GM19025 (cell line): ENCODE measurements at regions not wholly inside any gene's neighbourhood (a gene's known extent, or its start where the extent isn't known, plus 50 kb on each side); places are given as distances from the start of the nearest gene placed in this dataset.
"Not testable (repeated sequence)": the region's sequence is repeated elsewhere in the genome, so short reads cannot be mapped to it uniquely, and the experiment has no call there.

Experiments used
- ATAC-seq: cut with Tn5 transposase; IDR thresholded peaks from one replicate; pipeline ENCODE4 v1.9.1; 2021; ENCODE audit warnings: mild to moderate bottlenecking, low read depth, moderate library complexity; ENCODE audit not compliant: unreplicated experiment

DNA sequence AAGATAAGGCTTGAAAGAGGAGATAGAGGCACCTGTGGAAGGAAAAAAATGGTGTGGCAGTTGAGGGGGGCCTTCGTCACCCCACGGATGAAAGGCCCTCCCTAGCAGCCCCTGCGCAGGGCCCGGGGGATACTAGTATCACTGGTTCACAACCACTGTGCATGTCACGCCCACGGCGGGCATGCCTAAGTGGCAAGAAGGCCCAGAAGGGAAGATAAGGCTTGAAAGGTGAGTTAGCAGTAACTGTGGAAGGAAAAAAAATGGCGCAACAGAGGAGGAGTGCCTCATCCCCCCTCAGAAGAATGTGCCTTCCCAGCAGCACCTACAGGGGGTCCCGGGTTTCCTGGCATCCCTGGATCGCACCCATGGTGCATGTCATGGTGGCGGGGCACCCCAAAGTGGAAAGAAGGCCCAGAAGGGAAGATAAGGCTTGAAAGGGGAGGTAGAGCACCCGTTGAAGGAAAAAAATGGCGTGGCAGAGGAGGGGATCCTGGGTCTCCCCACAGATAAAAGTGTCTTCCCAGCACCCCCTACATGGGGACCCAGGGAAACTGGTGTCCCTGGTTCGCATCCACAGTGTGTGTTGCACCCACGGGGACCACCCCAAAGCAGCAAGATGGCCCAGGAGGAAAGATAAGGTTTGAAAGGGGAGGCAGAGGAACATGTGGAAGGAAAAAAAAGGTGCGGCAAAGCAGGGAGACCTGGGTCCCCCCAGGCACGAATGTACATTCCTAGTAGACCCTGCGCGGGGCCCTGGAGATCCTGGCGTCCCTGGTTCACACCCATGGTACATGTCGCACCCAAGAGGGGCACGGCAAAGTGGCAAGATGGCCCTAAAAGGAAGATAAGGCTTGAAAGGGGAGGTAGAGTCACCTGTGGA lies 279.2 kb downstream of the ALG10 start:
- no peak for ATAC-seq

DNA sequence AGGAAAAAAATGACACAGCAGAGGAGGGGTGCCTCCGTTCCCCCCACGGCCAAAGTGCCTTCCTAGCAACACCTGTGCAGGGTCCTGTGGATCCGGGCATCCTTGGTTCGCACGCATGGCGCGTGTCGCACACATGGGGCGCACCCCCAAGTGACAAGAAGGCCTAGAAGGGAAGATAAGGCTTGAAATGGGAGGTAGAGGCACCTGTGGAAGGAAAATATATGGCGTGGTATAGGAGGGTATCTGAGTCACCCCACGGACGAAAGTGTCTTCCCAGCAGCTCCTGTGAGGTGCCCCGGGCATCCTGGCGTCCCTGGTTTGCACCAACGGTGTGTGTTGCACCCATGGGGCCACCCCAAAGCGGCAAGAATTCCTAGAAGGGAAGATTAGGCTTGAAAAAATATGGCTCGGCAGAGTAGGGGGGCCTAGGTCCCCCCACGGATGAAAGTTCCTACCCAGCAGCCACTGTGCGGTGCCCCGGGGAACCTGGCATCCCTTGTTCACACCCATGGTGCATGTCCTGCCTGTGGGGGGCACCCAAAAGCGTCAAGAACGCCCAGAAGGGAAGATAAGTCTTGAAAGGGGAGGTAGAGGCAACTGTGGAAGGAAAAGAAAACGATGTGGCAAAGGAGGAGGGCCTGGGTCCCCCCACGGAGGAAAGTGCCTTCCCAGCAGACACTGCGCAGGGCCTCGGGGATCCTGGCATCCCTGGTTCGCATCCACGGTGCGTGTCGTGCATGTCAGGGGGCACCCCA lies 280.0 kb downstream of the ALG10 start:
- no peak for ATAC-seq

DNA sequence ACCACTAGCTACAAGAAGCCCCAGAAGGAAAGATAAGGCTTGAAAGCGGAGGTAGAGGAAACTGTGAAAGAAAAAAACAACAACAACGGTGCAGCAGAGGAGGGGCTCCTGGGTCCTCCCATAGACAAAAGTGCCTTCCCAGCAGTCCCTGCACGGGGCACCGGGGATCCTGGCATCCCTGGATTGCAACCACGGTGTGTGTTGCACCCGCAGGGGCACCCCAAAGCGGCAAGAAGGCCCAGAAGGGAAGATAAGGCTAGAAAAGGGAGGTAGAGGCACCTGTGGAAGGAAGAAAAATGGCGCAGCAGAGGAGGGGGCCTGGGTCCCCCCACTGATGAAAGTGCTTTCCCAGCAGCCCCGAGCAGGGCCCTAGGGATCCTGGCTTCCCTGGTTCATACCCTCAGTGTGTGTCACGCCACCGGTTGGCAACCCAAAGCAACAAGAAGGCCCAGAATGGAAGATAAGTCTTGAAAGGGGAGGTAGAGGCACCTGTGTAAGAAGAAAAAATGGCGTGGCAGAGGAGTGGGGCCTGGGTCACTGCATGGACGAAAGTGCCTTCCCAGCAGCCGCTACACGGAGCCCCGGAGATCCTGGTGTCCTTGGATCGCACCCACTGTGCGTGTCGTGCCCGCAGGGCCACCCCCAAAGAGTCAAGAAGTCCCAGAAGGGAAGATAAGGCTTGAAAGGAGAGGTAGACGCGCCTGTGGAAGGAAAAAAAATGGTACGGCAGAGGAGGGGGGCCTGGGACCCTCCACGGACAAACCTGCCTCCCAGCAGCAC lies 281.0 kb downstream of the ALG10 start:
- no peak for ATAC-seq

DNA sequence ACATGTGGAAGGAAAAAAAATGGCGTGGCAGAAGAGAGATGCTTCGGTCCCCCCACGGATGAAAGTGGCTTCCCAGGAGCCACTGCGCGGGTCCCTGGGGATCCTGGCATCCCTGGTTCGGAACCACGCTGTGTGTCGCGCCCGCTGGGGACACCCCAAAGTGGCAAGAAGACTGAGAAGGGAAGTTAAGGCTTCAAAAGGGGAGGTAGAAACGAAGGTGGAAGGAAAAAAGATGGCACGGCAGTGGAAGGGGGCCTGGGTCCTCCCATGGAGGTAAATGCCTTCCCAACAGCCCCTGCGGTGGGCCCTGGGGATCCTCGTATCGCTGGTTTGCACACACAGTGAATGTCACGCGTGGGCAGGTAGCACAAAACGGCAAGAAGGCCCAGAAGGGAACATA lies 281.7 kb downstream of the ALG10 start:
- no peak for ATAC-seq

GRCh38 chr12:34304546-34304945 lies 282.2 kb downstream of the ALG10 start:
- ATAC-seq, result no peak

DNA sequence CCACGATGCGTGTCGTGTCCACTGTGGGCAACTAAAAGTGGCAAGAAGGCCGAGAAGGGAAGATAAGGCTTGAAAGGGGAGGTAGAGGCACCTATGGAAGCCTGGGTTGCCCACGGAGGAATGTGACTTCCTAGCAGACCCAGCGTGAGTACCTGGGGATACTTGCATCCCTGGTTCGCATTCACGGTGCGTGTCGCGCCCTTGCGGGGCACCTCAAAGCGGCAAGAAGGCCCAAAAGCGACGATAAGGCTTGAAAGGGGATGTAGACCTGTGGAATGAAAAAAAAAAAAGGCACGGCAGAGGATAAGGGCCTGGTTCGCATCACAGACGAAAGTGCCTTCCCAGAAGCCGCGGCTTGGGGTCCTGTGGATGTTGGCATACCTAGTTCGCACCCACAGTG lies 282.9 kb downstream of the ALG10 start:
- no peak for ATAC-seq

- no peak for ATAC-seq
Observed at GRCh38 chr12:34306133-34306830, 284.0 kb downstream of the ALG10 start.

GRCh38 chr12:34309806-34310804 lies 287.8 kb downstream of the ALG10 start:
- not testable (repeated sequence) for ATAC-seq

DNA sequence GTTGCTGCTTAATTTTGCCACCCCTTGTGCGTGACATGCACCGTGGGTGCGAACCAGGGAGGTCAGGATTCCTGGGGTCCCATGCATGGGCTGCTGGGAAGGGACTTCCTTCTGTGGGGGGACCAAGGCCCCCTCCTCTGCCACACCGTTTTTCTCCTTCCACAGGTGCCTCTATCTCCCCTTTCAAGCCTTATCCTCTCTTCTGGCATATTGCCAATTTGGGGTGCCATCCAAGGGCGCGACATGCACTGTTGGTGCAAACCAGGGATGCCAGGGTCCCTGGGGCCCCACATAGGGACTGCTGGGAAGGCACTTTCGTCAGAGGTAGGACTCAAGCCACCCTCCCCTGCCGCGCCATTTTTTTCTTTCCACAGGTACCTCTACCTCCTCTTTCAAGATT lies 289.0 kb downstream of the ALG10 start:
- no peak for ATAC-seq

DNA sequence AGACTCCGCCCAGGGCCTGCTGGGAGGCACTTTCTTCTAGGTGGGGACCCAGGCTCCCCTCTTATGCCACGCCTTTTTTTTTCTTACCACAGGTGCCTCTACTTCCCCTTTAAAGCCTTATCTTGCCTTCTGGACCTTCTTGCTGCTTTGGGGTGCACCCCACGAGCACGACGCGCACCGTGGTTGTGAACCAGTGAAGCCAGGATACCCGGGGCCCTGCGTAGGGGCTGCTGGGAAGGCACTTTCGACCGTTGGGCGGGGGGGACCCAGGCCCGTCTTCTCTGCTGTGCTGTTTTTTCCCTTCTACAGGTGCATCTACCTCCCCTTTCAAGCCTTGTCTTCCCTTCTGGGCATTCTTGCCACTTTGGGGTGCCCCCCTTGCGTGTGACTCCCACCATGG lies 305.4 kb downstream of the ALG10 start:
- no peak for ATAC-seq

DNA sequence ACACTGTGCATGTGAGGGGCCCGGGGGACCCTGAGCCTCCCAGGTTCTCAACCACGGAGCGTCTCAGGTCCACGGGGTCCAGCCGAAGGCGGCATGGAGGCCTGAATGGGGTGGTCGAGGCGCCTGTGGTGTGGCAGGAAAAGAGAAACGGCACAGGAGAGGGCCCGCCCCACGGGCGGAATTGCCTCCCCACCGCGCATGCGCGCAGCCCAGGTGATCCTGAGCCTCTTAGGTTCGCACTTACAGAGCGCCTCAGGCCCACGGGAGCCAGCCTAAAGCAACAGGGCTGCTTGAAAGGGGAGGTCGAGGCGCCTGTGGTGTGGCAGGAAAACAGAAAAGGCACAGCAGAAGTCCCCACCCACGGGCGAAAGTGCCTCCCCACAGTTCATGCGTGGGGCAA lies 311.0 kb downstream of the ALG10 start:
- ATAC-seq, result no peak

DNA sequence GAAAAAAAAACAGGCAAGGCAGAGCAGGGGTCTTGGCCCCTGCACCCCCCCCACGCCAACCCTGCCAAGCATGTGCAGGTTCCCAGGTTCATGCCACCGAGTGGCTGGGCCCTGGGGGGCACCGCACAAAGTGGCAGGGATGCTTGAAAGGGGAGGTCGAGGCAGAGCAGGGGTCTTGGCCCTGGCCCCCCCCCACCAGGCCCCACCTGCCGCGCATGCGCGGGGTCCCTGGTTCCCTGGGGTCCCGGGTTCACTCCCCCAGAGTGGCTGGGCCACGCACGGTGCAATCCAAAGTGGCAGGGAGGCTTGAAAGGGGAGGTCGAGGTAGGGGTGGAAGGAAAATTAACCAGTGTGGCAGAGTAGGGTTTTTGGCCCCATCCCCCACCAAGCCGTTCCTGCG lies 312.2 kb downstream of the ALG10 start:
- no peak for ATAC-seq

- no peak for ATAC-seq
Observed at GRCh38 chr12:34334953-34335743, 312.9 kb downstream of the ALG10 start.

DNA sequence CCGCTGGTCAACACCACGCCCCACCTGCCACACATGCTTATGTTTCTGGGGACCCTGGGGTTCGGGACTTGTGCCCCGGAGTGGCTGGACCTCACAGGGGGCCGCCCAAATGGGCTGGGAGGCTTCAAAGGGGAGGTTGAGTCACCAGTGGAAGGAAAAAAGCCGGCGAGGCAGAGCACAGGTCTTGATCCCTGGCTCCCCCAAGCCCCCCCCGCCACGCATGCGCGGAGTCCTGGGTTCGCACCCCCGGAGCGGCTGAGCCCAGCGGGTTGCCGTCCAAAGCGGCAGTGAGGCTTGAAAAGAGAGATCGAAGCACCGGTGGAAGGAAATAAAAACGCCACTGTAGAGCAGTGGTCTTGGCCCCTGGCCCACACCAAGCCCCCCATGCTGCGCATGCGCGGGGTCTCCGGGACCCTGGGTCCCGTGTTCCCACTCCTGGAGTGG lies 313.5 kb downstream of the ALG10 start:
- ATAC-seq, result no peak

- ATAC-seq, result no peak
Observed at GRCh38 chr12:34336619-34337465, 314.5 kb downstream of the ALG10 start.

DNA sequence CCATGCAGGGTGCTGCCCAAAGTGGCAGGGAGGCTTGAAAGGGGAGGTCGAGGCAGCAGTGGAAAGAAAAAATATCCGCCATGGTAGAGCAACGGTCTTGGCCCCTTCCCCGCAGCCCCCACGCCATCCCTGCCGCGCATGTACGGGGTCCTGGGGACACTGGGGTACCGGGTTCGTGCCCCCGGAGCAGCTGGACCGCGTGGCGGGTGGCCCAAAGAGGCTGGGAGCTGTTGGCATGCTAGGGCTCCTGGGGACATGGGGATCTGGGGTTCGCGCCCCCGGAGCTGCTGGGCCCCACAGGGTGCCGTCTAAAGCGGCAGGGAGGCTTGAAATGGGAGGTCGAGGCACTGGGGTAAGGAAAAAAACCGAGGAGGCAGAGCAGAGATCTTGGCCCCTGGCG lies 316.5 kb downstream of the ALG10 start:
- ATAC-seq, result no peak

DNA sequence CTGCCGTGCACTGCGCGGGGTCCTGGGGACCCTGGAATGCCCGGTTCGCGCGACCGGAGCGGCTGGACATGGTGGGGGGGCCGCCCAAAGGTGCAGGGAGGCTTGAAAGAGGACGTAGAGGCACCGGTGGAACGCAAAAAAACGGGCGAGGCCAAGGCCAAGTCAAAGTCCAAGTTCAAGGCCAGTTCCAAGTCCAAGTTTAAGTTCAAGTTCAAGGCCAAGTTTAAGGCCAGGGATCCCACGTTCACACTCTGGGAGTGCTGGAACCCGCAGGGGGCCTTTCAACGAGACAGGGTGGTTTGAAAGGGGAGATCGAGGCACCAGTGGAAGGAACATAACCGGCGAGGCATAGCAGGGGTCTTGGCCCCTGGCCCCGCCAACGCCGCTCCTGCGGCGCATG lies 317.6 kb downstream of the ALG10 start:
- ATAC-seq, result no peak
